Spleen (tissue), 11 donors: ENCODE measurements at regions not wholly inside any gene's neighbourhood (a gene's known extent, or its start where the extent isn't known, plus 50 kb on each side); places are given as distances from the start of the nearest gene placed in this dataset.

Experiments used
- DNase-seq: peaks from one replicate; pipeline ENCODE4 v3.0.0-alpha.2; 2020
- H3K27ac ChIP-seq, 8 donors: fragments of 200-600 bp; sonication (generic) in 7 of 8; 1 replicate in 4 of 8; 2 replicates in 4 of 8; pipeline versions ENCODE4 v1.5.0 to v1.8.0; 2016 to 2021; ENCODE audit warnings: inconsistent platforms in 4 of 8, mild to moderate bottlenecking in 4 of 8, moderate library complexity in 1 of 8
- H3K27me3 ChIP-seq, 7 donors: fragments of 200-600 bp; sonication (generic) in 6 of 7; replicated peaks in 1 of 7; 1 replicate in 4 of 7; 2 replicates in 3 of 7; pipeline versions ENCODE4 v1.5.0 to v1.8.0; 2016 to 2021; ENCODE audit warnings: inconsistent platforms in 3 of 7, mild to moderate bottlenecking in 1 of 7
- H3K36me3 ChIP-seq, 6 donors: fragments of 200-600 bp; sonication (generic) in 5 of 6; 1 replicate in 4 of 6; 2 replicates in 2 of 6; pipeline versions ENCODE4 v1.5.0 to v1.8.0; 2016 to 2021; ENCODE audit warnings: inconsistent platforms in 2 of 6
- H3K4me1 ChIP-seq, 6 donors: fragments of 200-600 bp; sonication (generic) in 5 of 6; 1 replicate in 3 of 6; 2 replicates in 3 of 6; pipeline versions ENCODE4 v1.5.0 to v1.8.0; 2016 to 2021; ENCODE audit warnings: inconsistent platforms in 3 of 6
- H3K4me3 ChIP-seq, 8 donors: fragments of 200-600 bp; sonication (generic) in 7 of 8; 1 replicate in 4 of 8; 2 replicates in 4 of 8; pipeline versions ENCODE4 v1.5.0 to v1.8.0; 2016 to 2021; ENCODE audit warnings: inconsistent platforms in 4 of 8, mild to moderate bottlenecking in 4 of 8, moderate library complexity in 2 of 8
- H3K9me3 ChIP-seq, 8 donors: fragments of 200-600 bp; sonication (generic) in 7 of 8; 1 replicate in 4 of 8; 2 replicates in 4 of 8; pipeline versions ENCODE4 v1.5.0 to v1.8.0; 2016 to 2021; ENCODE audit warnings: inconsistent platforms in 4 of 8
- CTCF ChIP-seq, 11 experiments: fragments of 200-600 bp in 7 of 11; fragments of 450-650 bp in 4 of 11; sonication (generic) in 4 of 11; IDR thresholded peaks in 8 of 11; conservative IDR thresholded peaks in 3 of 11; 1 replicate in 7 of 11; 2 replicates in 4 of 11; pipeline versions ENCODE4 v1.4.0 to v1.8.0; 2016 to 2021; ENCODE audit warnings: antibody characterized with exemption in 11 of 11, inconsistent platforms in 4 of 11, mild to moderate bottlenecking in 1 of 11
- POLR2A ChIP-seq, 3 donors: fragments of 450-650 bp; IDR thresholded peaks; one replicate each; pipeline ENCODE4 v1.5.1; 2017; ENCODE audit warnings: antibody characterized with exemption in 3 of 3, mild to moderate bottlenecking in 1 of 3
- POLR2AphosphoS5 ChIP-seq, 3 donors: sonication (generic); formaldehyde crosslinking; IDR thresholded peaks; one replicate each; pipeline ENCODE4 v1.5.1; 2017; ENCODE audit warnings: antibody characterized with exemption in 3 of 3
- WGBS, 5 donors: extraction: QIAGEN DNeasy Blood & Tissue Kit in 3 of 5; methylation state at CpG; one replicate each; pipeline versions ENCODE4 v1.1.5 to v1.1.7; 2013 to 2018; 5-methylcytosine and 5-hydroxymethylcytosine counted together
- intact Hi-C: fragments of 100-400 bp; cut with DNase I; formaldehyde crosslinking; loops from one replicate; pipeline ENCODE4 v1.15.0; 2023; ENCODE audit warnings: low total_unique reads
- donor health status: healthy with polysubstance abuse.
- donor health status: DM: no; HTN: no; CAD: no; lungs with moderate emphysema.
- donor health status: DM: no; HTN: no; CAD: no.
- donor health status: Bipolar disorder and iron deficiency.
- donor health status: healthy.
- donor health status: DM: no; HTN: no; CAD: no.
- donor health status: DM: yes; HTN: yes; CAD: no.

DNA sequence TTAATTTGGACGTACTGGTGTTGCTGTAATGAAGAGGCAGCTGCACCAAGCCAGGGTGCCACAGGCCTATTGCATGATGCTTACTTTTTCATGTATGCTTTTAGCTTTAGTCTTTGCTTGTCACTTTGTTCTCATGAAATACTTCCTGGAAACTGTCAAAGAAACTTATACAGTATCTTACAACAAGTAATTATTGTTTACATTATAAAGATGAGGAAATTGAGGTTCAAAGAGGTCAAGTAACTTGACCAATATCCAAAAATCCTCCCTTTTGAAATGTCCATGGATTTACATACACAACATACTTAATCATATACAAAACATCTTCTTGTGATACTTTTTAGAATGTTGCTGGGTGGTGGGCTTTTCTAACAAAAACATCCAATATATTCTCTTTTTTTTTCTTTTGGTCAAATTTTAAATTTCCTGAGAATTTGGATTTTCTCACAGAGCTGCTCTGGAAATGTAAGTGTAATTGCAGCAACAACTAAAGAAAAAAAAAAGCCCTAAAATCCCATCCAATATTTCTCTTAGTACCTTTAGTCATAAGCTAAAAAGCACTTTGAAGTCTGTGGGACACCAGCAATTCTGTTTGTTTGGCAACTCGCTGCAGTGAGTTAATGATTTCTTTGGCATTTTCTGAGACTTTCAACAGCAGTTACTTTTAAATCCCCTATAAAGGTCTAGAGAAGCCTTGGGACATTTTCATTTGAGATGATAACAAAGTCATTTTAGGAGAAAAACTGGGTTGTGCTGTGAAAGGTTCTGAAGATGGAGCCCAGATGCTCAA lies 500.6 kb upstream of the IGFBP3 start:
- intact Hi-C loops = no loop called here
- Histone ChIP-seq H3K27me3 (no peaks in the 10 kb centered on the region), H3K9me3 (peaks cover 0 to 6% (median 0%) of the 10 kb centered on the region in 8 donors), H3K4me1 (no peaks in the 10 kb centered on the region), H3K4me3 (no peak overlapping the region), H3K36me3 (no peaks in the 10 kb centered on the region), H3K27ac (no peak overlapping the region)
- DNase-seq = no peak
- TF ChIP-seq POLR2AphosphoS5 (IDR thresholded peaks at IDR 0.05) = no peak
- no peak for TF ChIP-seq CTCF (IDR thresholded peaks at IDR 0.05 in 8 of 11, conservative IDR thresholded peaks at IDR 0.05 in 3 of 11)
- no peak for TF ChIP-seq POLR2A (IDR thresholded peaks at IDR 0.05)
- 62 to 79% (median 68%) methylated on average over 2 of the region's 2 CpGs for WGBS, 5 donors

DNA sequence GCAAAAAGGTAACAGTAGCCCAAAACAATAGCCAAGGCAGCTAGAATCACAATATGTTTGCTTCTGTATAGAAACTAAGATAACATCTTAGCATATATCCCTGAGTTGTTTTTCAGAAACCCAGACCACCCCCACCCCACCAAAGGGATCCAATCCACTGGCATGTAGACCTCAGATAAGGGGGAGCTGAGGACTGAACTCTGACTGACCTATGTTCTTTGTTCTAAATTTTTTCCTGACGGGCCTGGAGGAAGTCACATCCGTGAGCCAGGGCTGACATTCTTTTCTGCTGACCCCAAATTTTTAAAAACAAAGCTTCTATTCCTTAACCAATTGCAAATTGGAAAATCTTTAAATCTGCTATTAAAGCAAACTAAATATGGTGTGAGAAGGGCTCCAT lies 493.9 kb upstream of the IGFBP3 start:
- intact Hi-C loops = no loop called here
- no peak for DNase-seq
- no peak for TF ChIP-seq POLR2A (IDR thresholded peaks at IDR 0.05)
- Histone ChIP-seq H3K36me3 (no peaks in the 10 kb centered on the region), H3K9me3 (peaks cover 0 to 7% (median 0%) of the 10 kb centered on the region in 8 donors), H3K27ac (no peak overlapping the region), H3K4me3 (no peak overlapping the region), H3K27me3 (no peaks in the 10 kb centered on the region), H3K4me1 (no peaks in the 10 kb centered on the region)
- WGBS, 5 donors = 24 to 30% (median 29%) methylated on average over 2 of the region's 2 CpGs

GRCh38 chr7:46411236-46411635 lies 490.2 kb upstream of the IGFBP3 start:
- intact Hi-C loops = no loop called here
- H3K9me3 ChIP-seq = peaks cover 0 to 7% (median 0%) of the 10 kb centered on the region in 8 donors
- H3K4me3 ChIP-seq = no peak overlapping the region
- no peaks in the 10 kb centered on the region for H3K4me1 ChIP-seq
- H3K36me3 ChIP-seq = no peaks in the 10 kb centered on the region
- H3K27ac ChIP-seq = no peak overlapping the region
- TF ChIP-seq POLR2A (IDR thresholded peaks at IDR 0.05) (no peak), POLR2AphosphoS5 (IDR thresholded peaks at IDR 0.05) (no peak), CTCF (IDR thresholded peaks at IDR 0.05 in 8 of 11, conservative IDR thresholded peaks at IDR 0.05 in 3 of 11) (no peak)
- no peak for DNase-seq
- no peaks in the 10 kb centered on the region for H3K27me3 ChIP-seq

- Histone ChIP-seq H3K27ac (no peak overlapping the region), H3K9me3 (peaks cover 0 to 7% (median under 1%) of the 10 kb centered on the region in 8 donors), H3K4me3 (no peak overlapping the region), H3K27me3 (no peaks in the 10 kb centered on the region), H3K4me1 (no peaks in the 10 kb centered on the region), H3K36me3 (no peaks in the 10 kb centered on the region)
- WGBS, 5 donors = 69 to 85% (median 75%) methylated on average over 1 of the region's 1 CpG
- intact Hi-C loops = no loop called here
- DNase-seq = no peak
- no peak for TF ChIP-seq POLR2A (IDR thresholded peaks at IDR 0.05)
- TF ChIP-seq POLR2AphosphoS5 (IDR thresholded peaks at IDR 0.05) = no peak
- no peak for TF ChIP-seq CTCF (IDR thresholded peaks at IDR 0.05 in 8 of 11, conservative IDR thresholded peaks at IDR 0.05 in 3 of 11)
These were observed 486.1 kb upstream of the IGFBP3 start for GRCh38 chr7:46407125-46407524.
